ENCODE measurements at regions not wholly inside any gene's neighbourhood (a gene's known extent, or its start where the extent isn't known, plus 50 kb on each side); places are given as distances from the start of the nearest gene placed in this dataset.

- TF ChIP-seq POLR2A (IDR thresholded peaks at IDR 0.05; ENCODE audit: low read depth, low read length) (no peak), POLR2AphosphoS5 (IDR thresholded peaks at IDR 0.05; ENCODE audit: low read length) (no peak), CTCF (IDR thresholded peaks at IDR 0.05 in 2 of 3, conservative IDR thresholded peaks at IDR 0.05 in 1 of 3; ENCODE audit: control insufficient read depth in 2 of 3, extremely low read depth in 1 of 3, insufficient read depth in 1 of 3, low read depth in 3 of 3, low read length in 3 of 3) (no peak), SMC3 (IDR thresholded peaks at IDR 0.05; ENCODE audit: borderline replicate concordance, low read length) (no peak), NFIC (IDR thresholded peaks at IDR 0.05; ENCODE audit: low read depth, low read length) (no peak), ATF7 (IDR thresholded peaks at IDR 0.05; ENCODE audit: low read depth) (no peak), JUND (IDR thresholded peaks at IDR 0.05; ENCODE audit: low read depth, low read length) (no peak)
Measured at GRCh38 chr12:23356927-23357708, 592.4 kb downstream of the SOX5 start.
